Dendritic cell treated with granulocyte-macrophage colony-stimulating factor and Interleukin-4, amounts not matched to agents 40 ng/mL and 50 ng/mL, for 4 days (primary cell): ENCODE measurements at regions not wholly inside any gene's neighbourhood (a gene's known extent, or its start where the extent isn't known, plus 50 kb on each side); places are given as distances from the start of the nearest gene placed in this dataset.

Source experiments
- H3K27ac Mint-ChIP-seq: one replicate; pipeline ENCODE4 v1.8.0; 2022; ENCODE audit warnings: mild to moderate bottlenecking, mixed read lengths
- H3K27me3 Mint-ChIP-seq: one replicate; pipeline ENCODE4 v1.8.0; 2022; ENCODE audit warnings: mild to moderate bottlenecking, mixed read lengths
- H3K36me3 Mint-ChIP-seq: one replicate; pipeline ENCODE4 v1.8.0; 2022; ENCODE audit warnings: low read depth, mixed read lengths
- H3K4me1 Mint-ChIP-seq: one replicate; pipeline ENCODE4 v1.8.0; 2022; ENCODE audit warnings: low read depth, mixed read lengths
- H3K4me3 Mint-ChIP-seq: one replicate; pipeline ENCODE4 v1.8.0; 2022; ENCODE audit warnings: mild to moderate bottlenecking, moderate library complexity, mixed read lengths
- H3K9me3 Mint-ChIP-seq: one replicate; pipeline ENCODE4 v1.8.0; 2022; ENCODE audit warnings: mixed read lengths
- intact Hi-C: fragments of 100-400 bp; cut with micrococcal nuclease; formaldehyde crosslinking; loops from one replicate; pipeline ENCODE4 v1.15.0; 2022

DNA sequence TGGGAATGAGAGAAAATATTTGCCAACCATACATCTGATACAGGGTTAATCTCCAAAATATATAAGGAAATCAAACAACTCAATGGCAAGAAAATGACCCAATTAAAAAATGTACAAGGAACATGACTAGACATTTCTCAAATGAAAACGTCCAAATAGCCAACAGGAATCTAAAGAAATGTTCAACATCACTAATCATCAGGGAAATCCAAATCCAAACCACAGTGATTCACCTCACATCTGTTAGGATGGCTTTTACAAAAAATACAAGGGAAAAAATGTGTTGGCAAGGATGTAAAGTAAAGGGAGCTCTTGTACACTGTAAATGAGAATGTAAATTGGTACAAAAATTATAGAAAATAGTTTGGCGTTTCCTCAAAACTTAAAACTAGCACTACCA is 54.7 kb upstream of the ZRANB2 start:
- Mint-ChIP-seq H3K4me1 (no peaks in the 10 kb centered on the region), H3K4me3 (no peak overlapping the region), H3K27ac (no peak overlapping the region), H3K36me3 (no peaks in the 10 kb centered on the region), H3K9me3 (peaks cover 54% of the 10 kb centered on the region), H3K27me3 (no peaks in the 10 kb centered on the region)
- intact Hi-C loops: no loop called here
